HG03025 (cell line): ENCODE measurements at regions not wholly inside any gene's neighbourhood (a gene's known extent, or its start where the extent isn't known, plus 50 kb on each side); places are given as distances from the start of the nearest gene placed in this dataset.

Experiments used
- ATAC-seq: cut with Tn5 transposase; IDR thresholded peaks from one replicate; pipeline ENCODE4 v1.9.1; 2021; ENCODE audit warnings: mild to moderate bottlenecking, moderate library complexity; ENCODE audit not compliant: unreplicated experiment, low FRiP score

DNA sequence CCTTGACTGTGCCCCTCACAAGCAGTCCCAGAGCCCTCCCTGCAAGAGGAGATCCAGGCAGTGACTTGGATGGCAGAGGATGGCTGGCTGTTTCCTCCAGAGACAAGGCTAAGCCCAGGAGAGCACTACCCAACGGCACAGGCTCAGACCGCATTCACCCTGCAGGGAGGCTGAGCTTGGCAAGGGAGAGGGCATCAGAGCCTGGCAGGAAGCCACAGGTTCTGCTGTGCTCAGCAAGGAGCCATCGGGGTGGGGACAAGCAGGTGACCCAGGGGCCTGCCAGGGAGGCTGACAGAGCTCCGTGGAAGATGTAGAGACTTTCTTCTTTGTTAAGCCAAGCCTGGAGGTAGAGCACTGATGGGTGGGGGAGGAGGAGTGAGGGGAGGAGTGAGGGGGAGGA is 159.2 kb upstream of the CST7 start:
- no peak for ATAC-seq

DNA sequence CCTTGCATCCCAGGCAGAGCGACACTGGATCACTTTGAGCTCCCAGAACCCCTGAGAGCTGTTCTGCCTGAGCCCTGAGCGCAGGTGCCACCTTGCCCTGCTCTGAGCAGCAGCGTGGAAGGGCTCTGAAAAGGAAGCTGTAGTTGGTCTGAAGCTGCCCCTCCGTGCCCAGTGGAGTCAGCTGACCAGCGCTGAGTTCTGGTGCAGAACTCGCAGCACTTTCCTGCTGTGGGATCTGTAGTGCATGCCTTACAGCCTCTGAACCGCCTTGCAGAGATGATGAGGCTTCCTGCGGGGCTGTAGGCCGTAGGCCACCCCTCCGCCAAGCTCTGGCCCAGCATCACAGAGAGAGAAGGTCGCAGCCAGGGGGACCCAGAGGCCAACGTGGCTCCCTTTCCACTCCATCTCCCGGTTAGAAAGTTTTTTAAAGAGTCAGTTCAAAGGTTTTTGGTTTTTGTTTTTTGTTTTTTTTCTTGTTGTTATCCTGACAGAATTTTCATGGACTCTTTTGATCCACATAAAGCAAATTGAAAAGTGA is 158.3 kb upstream of the CST7 start:
- no peak for ATAC-seq

DNA sequence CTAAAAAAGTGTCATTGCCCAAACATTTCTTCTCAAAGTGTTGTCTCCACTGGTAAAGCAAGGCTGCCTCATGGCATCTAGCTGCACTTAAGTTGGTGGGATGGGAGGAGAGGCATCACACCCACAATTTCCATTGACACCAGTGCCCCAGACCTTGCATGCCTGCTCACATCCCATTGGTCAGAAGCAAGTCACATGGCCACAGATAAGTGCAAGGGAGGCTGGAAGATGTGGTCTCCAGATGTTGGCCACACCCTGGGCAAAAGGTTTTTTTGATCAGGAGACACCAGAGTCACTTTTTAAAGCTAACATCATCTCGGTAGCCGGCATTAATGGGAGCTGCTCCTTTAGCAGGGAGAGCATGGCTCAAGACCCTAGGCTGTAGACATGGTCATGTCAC is 157.1 kb upstream of the CST7 start:
- ATAC-seq: no peak

DNA sequence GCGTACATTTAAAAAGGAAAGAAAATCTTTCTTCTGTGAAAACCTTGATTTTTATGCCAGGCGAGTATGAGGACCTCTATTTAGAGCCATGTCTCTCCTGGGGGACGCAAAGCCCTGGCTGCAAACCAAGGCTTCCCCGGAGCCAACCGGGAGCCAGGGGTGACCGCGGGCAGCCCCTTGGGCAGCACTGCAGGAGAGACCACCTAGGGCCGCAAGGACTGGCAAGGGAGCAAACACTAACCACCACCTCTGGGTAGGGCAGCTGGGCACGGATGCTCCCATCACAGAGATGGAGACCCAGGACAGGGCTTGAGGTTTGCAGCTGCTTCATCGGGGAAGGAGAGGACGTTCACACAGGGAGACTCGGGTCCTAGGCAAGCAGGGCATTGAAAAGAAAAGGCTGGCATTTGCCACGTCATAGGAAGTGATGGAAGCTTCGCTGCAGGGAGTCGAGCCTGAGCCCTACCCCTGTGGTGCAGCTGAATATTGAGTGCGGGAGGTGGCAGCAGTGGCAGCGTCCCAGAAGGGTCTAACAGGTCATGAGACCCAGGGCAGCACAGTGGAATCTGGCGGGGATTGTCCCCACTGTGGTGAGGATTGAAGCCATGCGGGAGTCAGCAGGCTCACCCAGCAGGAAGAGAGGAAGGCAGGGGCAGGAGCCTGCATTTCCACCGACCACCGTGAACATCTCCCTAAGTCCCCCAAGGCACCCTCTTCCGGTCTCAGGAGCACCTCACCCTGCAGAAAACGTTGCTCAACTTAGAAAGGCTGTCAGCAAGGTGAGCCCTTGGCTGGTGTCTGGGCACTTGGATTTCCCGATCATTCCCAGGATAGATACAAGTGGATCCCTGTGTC is 156.2 kb upstream of the CST7 start:
- ATAC-seq: no peak

DNA sequence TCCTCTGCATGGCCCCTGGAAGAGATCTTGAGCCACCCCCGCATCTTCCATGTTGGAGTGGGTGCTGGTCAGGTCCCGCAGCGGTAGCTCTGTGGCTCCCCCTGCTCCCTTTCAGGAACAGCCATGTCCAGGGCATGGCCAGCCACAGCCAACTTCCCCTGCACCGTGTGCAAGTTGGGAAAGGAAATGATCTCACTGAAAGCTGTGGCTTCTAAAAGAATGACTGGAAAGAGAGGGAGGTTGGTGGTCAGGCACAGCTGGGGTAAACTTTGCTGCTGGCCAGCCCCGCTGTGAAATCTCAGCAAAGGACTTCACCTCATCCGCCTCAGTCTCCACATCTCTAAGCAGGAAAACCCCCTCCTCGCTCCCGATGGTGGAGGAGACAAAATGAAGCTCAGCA is 153.6 kb upstream of the CST7 start:
- no peak for ATAC-seq

DNA sequence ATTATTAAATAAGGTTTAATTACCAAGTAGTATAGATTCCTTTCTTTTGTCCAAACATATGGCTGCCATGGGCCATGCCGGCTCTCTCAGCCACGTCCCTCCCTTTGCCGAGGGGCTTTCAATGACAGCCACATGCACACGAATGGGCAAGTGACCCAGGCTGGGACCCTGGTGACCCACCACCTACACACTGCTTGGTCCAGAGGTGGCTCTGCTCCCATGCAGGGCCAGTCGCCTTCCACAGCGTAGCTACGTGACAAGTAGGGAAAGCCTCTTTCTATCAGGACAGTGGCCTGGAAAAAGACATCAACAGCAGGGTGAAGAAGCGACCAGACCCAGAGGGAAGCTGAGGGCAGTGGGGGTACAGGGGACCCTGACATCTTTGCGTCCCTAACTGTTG is 152.8 kb upstream of the CST7 start:
- ATAC-seq: no peak

DNA sequence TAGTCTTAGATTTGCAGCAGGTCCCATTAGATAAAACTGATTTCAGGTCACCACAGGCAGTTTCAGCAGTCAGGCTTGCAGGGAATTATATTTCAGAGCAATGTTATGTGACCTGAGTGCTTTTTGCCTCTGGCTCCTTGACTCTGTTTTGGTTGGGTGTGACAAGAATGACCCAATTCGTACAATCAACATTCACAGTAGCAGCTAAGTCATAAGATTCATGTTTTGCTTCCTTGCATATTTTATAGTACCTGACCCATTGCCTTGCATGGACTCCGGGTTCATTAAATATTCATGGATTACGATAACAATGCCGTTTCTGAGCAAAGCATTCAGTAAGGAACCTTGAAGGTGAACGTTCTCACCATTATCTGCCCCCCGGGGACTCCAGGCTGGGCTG is 152.0 kb upstream of the CST7 start:
- no peak for ATAC-seq

DNA sequence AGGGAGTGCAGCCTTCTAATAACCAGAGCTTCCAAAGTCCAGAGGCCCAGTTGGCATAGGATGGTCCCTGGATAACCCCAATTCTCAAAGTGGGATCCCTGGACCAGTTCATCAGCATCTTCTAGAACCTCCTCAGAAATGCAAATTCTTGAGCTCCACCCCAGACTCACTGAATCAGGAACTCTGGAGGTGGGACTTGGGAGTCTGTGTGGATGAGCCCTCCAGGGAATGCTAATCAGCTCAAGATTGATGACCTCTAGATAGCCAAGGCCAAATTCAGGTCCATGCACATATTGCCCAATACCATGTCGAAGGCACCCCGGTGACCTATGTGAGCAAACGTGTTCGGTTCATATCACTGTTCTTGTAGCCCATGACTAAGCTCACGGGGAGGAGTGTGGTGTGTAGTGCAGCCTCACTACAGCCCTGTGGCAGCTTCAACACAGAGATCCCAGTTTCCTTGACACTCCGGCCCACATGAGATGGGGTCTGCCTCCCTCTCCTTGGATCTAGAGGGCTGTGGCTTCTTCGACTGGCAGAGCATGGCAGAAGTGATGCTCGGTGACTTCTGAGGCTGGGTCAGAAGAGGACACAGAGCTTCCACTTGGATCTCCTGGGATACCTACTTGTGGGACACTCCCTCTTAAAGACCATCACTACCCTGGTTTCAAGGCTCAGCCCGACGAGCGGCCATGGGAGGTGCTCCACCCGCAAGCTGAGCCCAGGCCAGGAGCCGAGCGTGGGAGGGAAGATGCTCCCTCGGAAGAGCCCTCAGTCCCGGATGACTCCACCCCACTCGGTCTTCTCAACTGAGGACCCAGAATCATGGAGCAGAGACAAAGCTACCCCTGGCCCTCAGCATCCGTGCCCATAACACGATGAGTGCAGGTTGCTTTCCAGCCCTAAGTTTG is 151.1 kb upstream of the CST7 start:
- no peak for ATAC-seq

DNA sequence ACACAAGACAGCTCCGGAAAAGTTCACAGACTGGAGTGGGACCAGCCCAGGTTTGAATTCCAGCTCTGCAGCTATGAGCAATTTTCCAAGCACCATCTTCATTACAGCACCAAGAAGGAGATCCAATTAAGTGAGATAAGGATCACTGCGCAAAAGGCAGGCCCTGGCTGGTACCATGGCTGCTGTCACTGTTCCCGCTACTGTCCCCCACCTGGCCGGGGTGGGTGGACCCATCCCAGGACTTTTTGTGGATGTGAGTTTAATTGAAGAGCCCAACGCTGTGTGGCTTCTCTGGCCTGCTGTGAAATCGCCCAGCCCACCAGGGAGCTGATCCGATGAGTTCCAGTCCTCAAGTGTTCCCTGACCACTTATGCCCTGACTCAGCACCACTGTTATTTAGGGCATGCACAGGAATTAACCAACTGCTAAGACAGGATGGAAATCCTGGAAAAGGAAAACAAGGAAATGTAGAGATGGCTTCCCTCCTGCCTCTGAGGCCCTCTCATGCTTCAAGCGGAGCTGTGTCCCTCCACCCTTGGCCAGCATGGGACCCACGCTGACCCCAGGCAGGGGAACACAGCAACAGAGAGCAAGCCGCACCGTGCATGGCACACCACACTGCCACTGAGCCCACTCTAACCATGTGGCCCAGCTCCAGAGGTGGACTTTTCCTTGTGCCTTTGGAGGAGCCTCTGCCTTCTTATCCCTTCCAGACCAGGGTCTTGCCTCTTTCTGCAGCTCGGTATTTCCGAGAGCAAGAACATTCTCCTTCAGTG is 150.0 kb upstream of the CST7 start:
- no peak for ATAC-seq

DNA sequence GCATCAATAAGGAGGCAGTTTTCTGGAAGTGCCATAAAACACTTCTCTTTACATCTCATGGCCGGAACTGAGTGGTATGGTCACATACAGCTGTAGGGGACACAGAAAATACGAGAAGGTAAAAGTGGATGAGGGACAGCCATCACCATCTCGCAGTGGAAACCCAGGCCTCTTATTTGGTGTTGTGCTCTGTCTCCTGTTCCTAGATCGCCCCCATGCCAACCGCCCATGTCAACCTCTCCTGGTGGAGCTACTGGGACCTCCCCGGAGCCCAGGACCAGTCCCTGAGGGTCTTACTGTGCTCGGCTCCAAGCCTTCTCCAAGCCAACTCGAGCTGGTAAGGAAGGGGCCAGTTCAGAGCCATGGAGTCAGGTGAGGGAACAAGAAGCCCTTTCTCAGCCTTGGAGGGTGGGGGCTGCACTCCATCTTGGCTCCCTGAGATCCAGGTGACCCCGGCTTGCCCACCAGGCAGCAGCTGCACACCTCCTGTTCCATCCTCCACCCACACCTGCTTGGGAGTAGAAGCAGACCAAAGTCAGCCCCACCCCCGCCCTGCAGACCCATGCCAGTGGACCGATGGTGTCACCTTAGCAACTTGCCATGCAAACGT is 149.0 kb upstream of the CST7 start:
- no peak for ATAC-seq

DNA sequence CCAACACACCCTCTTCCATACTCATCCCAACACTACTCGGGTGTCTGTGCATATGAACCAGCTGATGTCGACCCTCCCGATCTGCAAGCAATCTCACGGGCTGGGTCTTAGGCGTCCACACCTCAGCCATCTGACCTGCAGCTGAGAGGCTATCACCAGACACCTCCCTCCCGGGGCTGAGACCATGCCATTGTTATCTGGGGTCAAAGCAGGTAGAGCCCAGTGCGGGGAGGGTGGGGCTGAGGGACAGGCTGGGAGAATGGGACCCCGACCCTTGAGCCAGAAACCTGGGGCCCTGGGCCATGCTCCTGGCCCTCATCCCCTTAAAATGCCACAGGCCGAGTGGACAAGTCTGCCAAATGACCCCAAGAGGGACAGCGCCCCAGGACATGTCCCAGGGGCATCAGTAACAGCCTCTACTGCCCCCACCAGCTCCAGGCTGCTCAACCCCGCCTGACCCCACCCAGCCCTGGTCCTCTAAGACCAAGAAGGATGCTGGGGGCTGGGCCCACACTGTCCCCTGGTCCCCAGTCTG is 146.7 kb upstream of the CST7 start:
- no peak for ATAC-seq

DNA sequence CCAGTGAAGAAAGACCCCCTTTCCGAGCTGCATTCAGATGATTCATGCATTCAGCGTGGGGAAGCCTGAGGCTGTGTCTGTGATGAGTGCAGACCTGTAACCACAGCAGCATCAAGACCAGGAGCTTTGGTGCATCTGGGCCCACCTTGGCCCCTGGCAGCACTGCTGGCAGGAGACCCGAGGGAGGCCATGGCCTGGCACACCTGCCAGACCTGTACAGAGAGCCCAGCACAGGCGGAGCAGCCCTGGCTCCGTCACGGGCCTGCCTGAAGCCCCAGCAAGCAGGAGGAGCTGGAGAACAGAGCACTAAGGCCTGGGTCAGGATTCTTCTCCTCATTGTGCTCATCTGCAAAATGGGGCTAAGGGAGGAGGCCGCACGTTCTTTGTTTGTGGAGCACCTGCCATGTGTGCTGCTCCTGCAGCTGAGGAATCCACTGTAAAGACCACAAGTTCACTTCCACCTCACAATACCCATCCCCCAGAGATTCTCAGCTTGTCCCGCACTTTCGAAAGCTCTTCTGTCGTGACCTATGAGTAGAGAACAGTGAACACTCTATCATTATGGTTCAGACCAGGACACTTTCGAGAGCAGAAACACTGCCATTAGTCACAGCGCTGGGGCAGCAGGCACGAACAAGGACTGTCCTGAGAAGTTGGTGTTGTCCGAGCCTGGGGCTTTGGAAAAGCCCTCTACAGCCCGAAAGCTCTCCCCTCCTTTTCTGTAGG is 144.4 kb upstream of the CST7 start:
- no peak for ATAC-seq

DNA sequence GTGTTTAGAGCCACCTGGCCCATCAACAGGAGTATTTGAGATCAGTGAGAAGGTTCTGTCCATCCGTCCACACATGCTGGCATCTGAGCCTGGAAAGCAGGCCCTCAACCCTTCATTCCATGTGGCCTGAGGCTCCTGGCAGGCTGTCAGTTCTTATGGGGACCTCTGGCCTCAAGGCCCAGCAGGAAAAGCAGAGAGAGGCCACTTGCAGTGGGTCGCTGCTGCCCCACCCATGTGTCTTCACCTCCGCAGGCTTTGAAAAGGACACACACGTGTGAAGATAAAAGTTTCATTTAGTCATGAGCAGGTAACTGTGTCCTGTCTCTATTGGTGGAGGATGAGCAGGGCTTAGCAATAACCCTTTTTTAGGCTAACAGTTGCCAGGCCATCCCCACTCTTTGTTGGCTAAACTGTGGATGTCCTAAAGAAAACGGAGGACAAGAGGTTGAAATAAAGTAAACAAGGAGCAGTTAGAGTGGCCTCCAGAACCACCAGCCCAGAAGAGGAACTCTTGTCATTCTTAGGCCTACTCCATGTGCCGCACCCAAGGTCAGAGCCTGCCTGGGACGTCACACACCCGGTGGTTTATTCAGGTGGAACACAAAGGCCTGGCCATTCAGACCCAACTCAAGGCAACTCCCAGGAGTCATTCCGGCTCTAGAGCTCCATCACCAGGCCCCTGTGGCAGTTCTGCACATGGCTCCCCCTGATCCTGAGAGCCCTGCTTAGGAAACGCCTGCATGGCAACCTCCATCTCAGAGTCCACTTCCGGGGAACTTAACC is 143.4 kb upstream of the CST7 start:
- ATAC-seq: no peak

DNA sequence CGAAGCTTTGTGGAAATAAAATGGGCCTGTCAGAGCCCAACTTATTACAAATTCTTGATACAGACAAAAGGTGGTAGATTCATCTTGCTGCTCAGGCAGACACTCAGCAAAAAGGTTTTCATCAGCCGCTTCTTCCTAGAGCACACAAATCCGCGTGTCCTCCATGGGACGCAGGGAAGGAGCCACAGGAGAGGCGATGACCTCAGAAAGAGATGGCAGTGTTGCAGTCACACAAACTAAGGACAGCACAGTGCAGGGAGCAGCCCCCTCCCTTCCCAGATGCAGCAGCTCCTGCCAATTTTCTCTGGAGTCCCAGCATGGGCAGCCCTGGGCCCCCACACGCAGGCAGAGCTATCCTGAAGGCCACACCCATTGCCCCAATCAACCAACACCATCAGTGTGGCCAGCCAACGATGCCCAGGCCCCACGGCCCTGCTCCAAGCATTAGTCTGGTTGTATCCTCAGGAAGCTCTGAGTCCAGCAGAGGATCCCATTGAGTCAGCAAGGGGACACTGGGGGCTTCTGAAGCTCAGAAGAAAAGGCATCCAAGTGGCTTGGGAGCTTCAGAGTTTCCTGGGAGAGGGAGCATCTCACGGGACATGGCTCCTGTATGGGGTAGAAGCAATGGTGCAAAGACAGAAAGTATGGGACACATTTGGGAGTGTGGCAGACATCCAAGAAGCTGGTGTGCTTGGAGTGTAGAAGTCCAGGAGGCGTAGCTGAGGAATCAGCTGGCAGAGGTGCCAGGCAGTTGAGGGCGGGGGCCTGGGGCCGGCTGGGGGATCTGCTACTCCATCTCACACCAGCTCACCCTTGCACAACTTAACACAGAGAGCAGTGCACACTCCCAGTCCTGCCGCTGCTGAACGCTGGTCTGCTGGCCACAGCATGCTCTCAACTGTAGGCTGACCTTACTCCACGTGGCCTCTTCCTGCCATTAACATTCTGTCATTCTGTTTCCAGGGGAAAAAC is 142.1 kb upstream of the CST7 start:
- ATAC-seq: no peak

DNA sequence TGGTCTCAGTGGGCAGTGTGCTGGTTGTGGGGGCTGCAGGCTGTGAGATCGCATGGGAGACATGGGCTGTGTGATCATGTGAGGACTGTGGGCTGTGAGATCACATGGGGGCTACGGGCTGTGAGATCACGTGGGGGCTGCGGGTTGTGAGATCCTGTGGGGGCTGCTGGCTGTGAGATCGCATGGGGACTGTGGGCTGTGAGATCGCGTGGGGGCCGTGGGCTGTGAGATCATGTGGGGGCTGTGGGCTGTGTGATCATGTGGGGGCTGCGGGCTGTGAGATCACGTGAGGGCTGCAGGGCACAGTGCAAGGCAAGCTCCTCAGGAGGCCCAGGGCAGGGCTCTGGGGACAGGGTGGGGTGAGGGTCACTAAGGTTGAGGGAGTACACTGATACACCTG is 140.5 kb upstream of the CST7 start:
- no peak for ATAC-seq

DNA sequence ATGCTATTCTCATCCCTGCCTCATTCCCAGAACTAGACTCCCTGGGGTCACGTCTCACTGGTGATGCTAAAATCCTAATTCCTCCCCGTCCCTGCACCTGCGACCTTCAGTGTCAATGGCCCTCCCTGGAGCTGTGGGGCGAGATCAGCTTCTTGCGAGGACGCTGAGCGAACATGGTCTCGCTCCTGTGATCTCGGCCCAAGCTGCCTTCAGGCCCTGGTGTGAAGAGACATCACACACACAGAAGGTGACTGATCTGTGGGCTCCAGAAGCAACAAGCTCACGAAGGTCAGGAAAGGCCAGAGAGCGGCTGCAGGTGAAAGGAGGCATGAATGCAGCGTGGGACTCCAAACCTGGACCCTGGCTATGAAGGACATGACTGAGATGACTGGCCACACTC is 139.5 kb upstream of the CST7 start:
- ATAC-seq: no peak

DNA sequence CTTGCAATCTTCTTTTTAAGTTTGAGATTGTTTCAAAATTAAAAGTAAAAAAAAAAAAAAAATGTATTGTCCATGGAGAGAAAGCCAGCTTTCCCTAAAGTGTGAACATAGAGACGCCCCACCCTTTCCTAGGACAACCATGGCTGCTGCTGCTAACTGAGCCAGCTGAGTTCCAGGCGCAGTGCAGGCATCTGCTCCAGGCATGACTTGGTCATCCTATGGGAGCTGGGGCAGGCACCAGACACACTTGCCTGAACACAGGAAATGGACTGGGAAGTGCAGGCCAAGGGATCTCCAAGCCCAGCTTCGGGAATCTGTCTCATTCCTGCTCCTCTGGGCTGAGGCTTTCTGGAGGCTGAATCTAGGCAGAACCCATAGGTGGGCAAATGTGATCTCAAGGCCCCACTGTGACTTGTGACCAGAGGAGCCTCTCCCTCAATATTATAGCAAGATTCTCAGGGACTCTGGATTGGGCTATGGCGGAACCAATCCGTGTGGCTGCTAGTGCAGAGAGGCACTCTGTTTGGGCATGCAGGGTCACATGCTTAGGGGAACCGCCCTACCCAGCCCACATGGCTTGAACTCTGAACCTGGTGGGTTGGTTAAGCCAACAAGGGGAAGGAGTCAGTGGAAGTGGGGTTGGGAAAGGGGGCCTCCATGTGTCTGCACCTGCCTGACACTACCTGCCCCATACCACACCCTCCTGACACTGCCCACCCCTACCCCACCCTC is 138.2 kb upstream of the CST7 start:
- no peak for ATAC-seq
